OCI-LY1 (cell line): ENCODE measurements at regions not wholly inside any gene's neighbourhood (a gene's known extent, or its start where the extent isn't known, plus 50 kb on each side); places are given as distances from the start of the nearest gene placed in this dataset.

Experiments used
- H2AFZ ChIP-seq: fragments of 200-600 bp; sonication (generic), shearing (Covaris generic); 2 replicates; pipeline ENCODE4 v1.6.0; 2014; ENCODE audit warnings: antibody characterized with exemption, mild to moderate bottlenecking, low read length
- H3F3A ChIP-seq: fragments of 200-600 bp; sonication (generic), shearing (Covaris generic); 2 replicates; pipeline ENCODE4 v1.6.0; 2014; ENCODE audit warnings: mild to moderate bottlenecking, antibody characterized with exemption, low read length, moderate library complexity; ENCODE audit not compliant: insufficient read depth
- H3K27ac ChIP-seq: fragments of 200-600 bp; sonication (generic); 2 replicates; pipeline ENCODE4 v1.5.1; 2014; ENCODE audit warnings: low read length, mixed run types, mild to moderate bottlenecking, low read depth; ENCODE audit not compliant: poor library complexity, severe bottlenecking
- H3K27me3 ChIP-seq: fragments of 200-600 bp; sonication (generic); 2 replicates; pipeline ENCODE4 v1.6.0; 2014; ENCODE audit warnings: antibody characterized with exemption, mild to moderate bottlenecking, low read length, moderate library complexity; ENCODE audit not compliant: insufficient read depth
- H3K36me3 ChIP-seq: fragments of 200-600 bp; sonication (generic); 2 replicates; pipeline ENCODE4 v1.6.1; 2014; ENCODE audit warnings: mild to moderate bottlenecking, antibody characterized with exemption, low read length, moderate library complexity, mixed read lengths; ENCODE audit not compliant: insufficient read depth
- H3K4me1 ChIP-seq: fragments of 200-600 bp; sonication (generic); 2 replicates; pipeline ENCODE4 v1.5.1; 2014; ENCODE audit warnings: mild to moderate bottlenecking, low read length, moderate library complexity; ENCODE audit not compliant: insufficient read depth, severe bottlenecking
- H3K4me2 ChIP-seq: fragments of 200-600 bp; sonication (generic), shearing (Covaris generic); 2 replicates; pipeline ENCODE4 v1.6.1; 2014; ENCODE audit warnings: low read length
- H3K4me3 ChIP-seq: fragments of 200-600 bp; sonication (generic); 2 replicates; pipeline ENCODE4 v1.5.1; 2014; ENCODE audit warnings: low read length, low read depth, mild to moderate bottlenecking, mixed read lengths; ENCODE audit not compliant: poor library complexity, severe bottlenecking
- H3K79me2 ChIP-seq: fragments of 200-600 bp; shearing (Covaris generic); 2 replicates; pipeline ENCODE4 v1.6.1; 2016; ENCODE audit warnings: mixed run types, low read length, mixed read lengths; ENCODE audit not compliant: insufficient read depth
- H3K9ac ChIP-seq: fragments of 200-600 bp; sonication (generic), shearing (Covaris generic); 2 replicates; pipeline ENCODE4 v1.6.1; 2014; ENCODE audit warnings: mild to moderate bottlenecking, low read length, mixed read lengths
- H3K9me2 ChIP-seq: fragments of 200-600 bp; sonication (generic), shearing (Covaris generic); 2 replicates; pipeline ENCODE4 v1.6.1; 2014; ENCODE audit warnings: low read depth, mild to moderate bottlenecking, low read length, mixed read lengths
- H3K9me3 ChIP-seq: fragments of 200-600 bp; shearing (Covaris generic); 2 replicates; pipeline ENCODE4 v1.6.1; 2014; ENCODE audit warnings: low read length, mixed read lengths
- H4K20me1 ChIP-seq: fragments of 200-600 bp; sonication (generic), shearing (Covaris generic); 2 replicates; pipeline ENCODE4 v1.6.0; 2016; ENCODE audit warnings: mild to moderate bottlenecking, low read length; ENCODE audit not compliant: insufficient read depth
- CTCF ChIP-seq: fragments of 200-600 bp; sonication (generic), shearing (Covaris generic); IDR thresholded peaks from 2 replicates; pipeline ENCODE4 v1.5.1; 2017; ENCODE audit warnings: mild to moderate bottlenecking, antibody characterized with exemption, low read length, moderate library complexity, mixed read lengths
- EZH2 ChIP-seq: fragments of 200-600 bp; sonication (generic), shearing (Covaris generic); IDR thresholded peaks from 2 replicates; pipeline ENCODE4 v1.8.0; 2017; ENCODE audit warnings: borderline replicate concordance, mixed run types, mild to moderate bottlenecking, antibody characterized with exemption, low read length, moderate library complexity, mixed read lengths

DNA sequence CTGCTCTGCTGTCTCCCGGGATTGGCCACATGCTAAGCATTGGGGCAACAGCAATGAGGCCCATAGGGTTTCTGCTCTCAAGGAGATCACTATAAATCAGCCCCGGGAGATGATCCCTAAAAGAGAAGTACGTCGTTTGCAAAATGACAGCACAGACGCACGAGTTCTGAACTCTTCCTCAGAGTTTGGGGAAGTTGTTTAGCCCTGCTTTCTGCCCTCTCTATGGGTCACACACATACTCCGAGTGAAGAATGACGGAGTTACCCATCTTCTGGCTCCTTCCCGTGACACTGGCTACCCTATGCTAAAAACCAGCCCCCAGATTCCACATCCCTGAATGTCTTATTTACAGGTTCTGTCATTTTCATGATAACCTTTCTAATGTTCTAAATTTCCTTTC is 258.0 kb upstream of the PLEKHG7 start:
- no peaks in the 10 kb centered on the region for H4K20me1 ChIP-seq
- no peaks in the 10 kb centered on the region for H3K9me2 ChIP-seq
- H3K9me3 ChIP-seq: no peaks in the 10 kb centered on the region
- no peaks in the 10 kb centered on the region for H3K27me3 ChIP-seq
- peak overlapping the region; percentile 70 for H3K4me2 ChIP-seq
- H3K4me1 ChIP-seq: peaks cover 63% of the 10 kb centered on the region
- no peak overlapping the region for H2AFZ ChIP-seq
- TF ChIP-seq EZH2 (no peak), CTCF (no peak)
- H3K36me3 ChIP-seq: no peaks in the 10 kb centered on the region
- H3F3A ChIP-seq: 0 out of 2 replicates have a peak, but pooled peaks cover 6% of the 10 kb centered on the region
- H3K79me2 ChIP-seq: no peaks in the 10 kb centered on the region
- peak overlapping the region; percentile 99 for H3K27ac ChIP-seq
- H3K9ac ChIP-seq: peak overlapping the region; percentile 80
- H3K4me3 ChIP-seq: peak overlapping the region; percentile 42

DNA sequence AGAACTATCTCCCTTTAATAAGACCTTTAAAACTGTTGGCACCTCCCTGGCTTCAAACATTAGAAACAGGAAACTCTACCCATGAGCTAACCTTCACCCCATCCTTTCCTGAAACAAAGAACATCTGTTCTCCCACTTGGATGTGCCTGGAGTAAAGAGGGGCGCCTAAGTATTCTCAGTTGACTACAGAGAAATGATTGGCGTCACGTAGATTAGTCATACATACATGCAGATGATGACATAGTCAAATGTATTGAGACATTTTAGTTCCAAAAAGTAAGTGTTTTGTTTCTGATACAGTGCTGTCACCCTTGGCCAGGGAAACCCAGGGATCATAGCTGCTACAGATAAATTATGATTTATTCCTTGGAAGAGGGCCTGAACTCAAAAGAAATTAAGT is 260.0 kb upstream of the PLEKHG7 start:
- Histone ChIP-seq H3K27me3 (no peaks in the 10 kb centered on the region), H2AFZ (no peak overlapping the region), H3K36me3 (no peaks in the 10 kb centered on the region), H3K9ac (no peak overlapping the region), H3K4me2 (no peak overlapping the region), H3K9me2 (no peaks in the 10 kb centered on the region), H3K4me1 (peaks cover 82% of the 10 kb centered on the region), H3K9me3 (no peaks in the 10 kb centered on the region), H3K4me3 (no peak overlapping the region), H3K27ac (peak overlapping the region; percentile 99), H3K79me2 (no peaks in the 10 kb centered on the region), H3F3A (0 out of 2 replicates have a peak, but pooled peaks cover 6% of the 10 kb centered on the region), H4K20me1 (no peaks in the 10 kb centered on the region)
- TF ChIP-seq EZH2: no peak
- no peak for TF ChIP-seq CTCF

DNA sequence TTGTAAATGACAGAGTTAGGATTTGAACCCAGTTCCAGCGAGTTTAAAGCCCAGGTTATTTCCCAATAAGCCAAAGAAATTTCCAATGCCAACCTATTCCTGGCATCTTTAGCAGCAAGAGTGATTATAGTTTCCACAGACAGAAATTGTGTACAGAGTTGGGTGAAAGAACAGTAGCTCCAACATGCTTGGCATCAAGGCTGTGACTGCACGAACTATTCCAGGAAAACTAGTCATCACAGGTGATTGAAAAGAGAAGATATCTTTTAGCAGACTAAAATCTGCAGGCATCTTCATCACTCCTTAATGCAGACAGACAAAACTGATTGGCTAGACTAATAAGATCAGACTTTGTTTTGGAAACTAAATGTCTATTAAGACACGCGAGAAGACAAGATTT is 262.7 kb upstream of the PLEKHG7 start:
- peaks cover 69% of the 10 kb centered on the region for H3K4me1 ChIP-seq
- 0 out of 2 replicates have a peak, but pooled peaks cover 2% of the 10 kb centered on the region for H3F3A ChIP-seq
- no peaks in the 10 kb centered on the region for H3K36me3 ChIP-seq
- no peak overlapping the region for H3K9ac ChIP-seq
- no peaks in the 10 kb centered on the region for H3K27me3 ChIP-seq
- H3K79me2 ChIP-seq: no peaks in the 10 kb centered on the region
- H2AFZ ChIP-seq: no peak overlapping the region
- H3K9me3 ChIP-seq: no peaks in the 10 kb centered on the region
- no peaks in the 10 kb centered on the region for H4K20me1 ChIP-seq
- no peaks in the 10 kb centered on the region for H3K9me2 ChIP-seq
- TF ChIP-seq CTCF (no peak), EZH2 (no peak)
- H3K4me3 ChIP-seq: no peak overlapping the region
- H3K27ac ChIP-seq: no peak overlapping the region
- H3K4me2 ChIP-seq: no peak overlapping the region
